HCT116 (cell line): ENCODE measurements at regions not wholly inside any gene's neighbourhood (a gene's known extent, or its start where the extent isn't known, plus 50 kb on each side); places are given as distances from the start of the nearest gene placed in this dataset.

Source experiments
- ATAC-seq: fragments of 200-7000 bp; cut with Tn5 transposase; 2 replicates; pipeline ENCODE4 v1.9.1; 2020; ENCODE audit warnings: mild to moderate bottlenecking, moderate library complexity
- BruUV-seq: library from RNA; stranded (reverse); fragments of 400-500 nt; replicated peaks from 2 replicates; lab custom pipeline; 2021; lab: Mats Ljungman, UMichigan
- CTCF ChIA-PET: fragments of 300-600 bp; sonication (Branson Sonifier 250); formaldehyde crosslinking; loops from one replicate; lab custom pipeline; 2021; ENCODE audit warnings: antibody characterized with exemption; lab: Charles Lee
- POLR2A ChIA-PET: fragments of 300-600, 350-600 bp; sonication (Branson Sonifier 250); formaldehyde crosslinking; loops from one replicate; lab custom pipeline; 2021; ENCODE audit warnings: antibody characterized with exemption; lab: Charles Lee
- RAD21 ChIA-PET, 2 experiments: fragments of 300-600 bp; sonication (Branson Sonifier 250); formaldehyde crosslinking; loops; one replicate each; lab custom pipeline; 2023; ENCODE audit warnings: low total read pairs in 2 of 2; ENCODE audit not compliant: uncharacterized antibody in 2 of 2, unreplicated experiment in 2 of 2, low non-redundant PET in 1 of 2; lab: Charles Lee
- DNase-seq: peaks from one replicate; pipeline ENCODE4 v3.0.0-alpha.2; 2010; ENCODE audit warnings: low read depth, low spot score
- H2AFZ ChIP-seq: fragments of 200-600 bp; shearing (Covaris generic), sonication (generic); 2 replicates; pipeline ENCODE4 v1.6.1; 2017; ENCODE audit warnings: low read depth, mixed run types, mixed read lengths, antibody characterized with exemption, low read length; ENCODE audit not compliant: poor library complexity, severe bottlenecking
- H3K27ac ChIP-seq: 2 replicates; pipeline ENCODE4 v1.5.1; 2012; ENCODE audit warnings: low read depth, low read length
- H3K27me3 ChIP-seq: fragments of 200-600 bp; sonication (generic); 2 replicates; pipeline ENCODE4 v1.6.1; 2016; ENCODE audit warnings: mixed run types, low read length, mixed read lengths; ENCODE audit not compliant: insufficient read depth
- H3K36me3 ChIP-seq, 2 experiments: fragments of 200-500 bp in 1 of 2; fragments of 200-600 bp in 1 of 2; sonication (Bioruptor generic) in 1 of 2; sonication (generic) in 1 of 2; 2 replicates each; pipeline versions ENCODE4 v1.5.1 to v1.6.1; 2014 to 2016; ENCODE audit warnings: low read length in 2 of 2, inconsistent platforms in 1 of 2, mixed read lengths in 1 of 2, mixed run types in 1 of 2; ENCODE audit not compliant: insufficient read depth in 2 of 2, control insufficient read depth in 1 of 2
- H3K4me1 ChIP-seq, 2 experiments: fragments of 200-600 bp in 1 of 2; sonication (generic) in 1 of 2; 2 replicates each; pipeline versions ENCODE4 v1.5.1 to v1.6.1; 2012 to 2017; ENCODE audit warnings: low read length in 2 of 2, inconsistent platforms in 1 of 2, mild to moderate bottlenecking in 1 of 2, mixed read lengths in 1 of 2, mixed run types in 1 of 2, moderate library complexity in 1 of 2; ENCODE audit not compliant: insufficient read depth in 2 of 2, control insufficient read depth in 1 of 2
- H3K4me2 ChIP-seq: fragments of 200-600 bp; sonication (generic); 2 replicates; pipeline ENCODE4 v1.6.1; 2017; ENCODE audit warnings: mixed run types, low read length, mixed read lengths
- H3K4me3 ChIP-seq, 2 experiments: fragments of 200-600 bp in 1 of 2; sonication (generic) in 1 of 2; replicated peaks in 1 of 2; 2 replicates each; pipeline ENCODE4 v1.5.1; 2011 to 2016; ENCODE audit warnings: low read length in 2 of 2, control low read depth in 1 of 2, low read depth in 1 of 2, mild to moderate bottlenecking in 1 of 2, mixed read lengths in 1 of 2, mixed run types in 1 of 2
- H3K79me2 ChIP-seq: fragments of 200-600 bp; sonication (generic); 2 replicates; pipeline ENCODE4 v1.6.1; 2017; ENCODE audit warnings: mild to moderate bottlenecking, mixed run types, low read length, moderate library complexity, mixed read lengths; ENCODE audit not compliant: insufficient read depth
- H3K9ac ChIP-seq: fragments of 200-600 bp; sonication (generic); 2 replicates; pipeline ENCODE4 v1.6.1; 2016; ENCODE audit warnings: low read length, mixed read lengths
- H3K9me2 ChIP-seq: fragments of 200-600 bp; sonication (generic), shearing (Covaris generic); 2 replicates; pipeline ENCODE4 v1.6.1; 2017; ENCODE audit warnings: mixed run types, mild to moderate bottlenecking, moderate library complexity; ENCODE audit not compliant: insufficient read depth
- H3K9me3 ChIP-seq, 2 experiments: fragments of 200-500 bp in 1 of 2; fragments of 200-600 bp in 1 of 2; sonication (Bioruptor generic) in 1 of 2; sonication (generic) in 1 of 2; 2 replicates each; pipeline ENCODE4 v1.6.1; 2014 to 2017; ENCODE audit warnings: low read length in 2 of 2, mixed read lengths in 2 of 2, inconsistent platforms in 1 of 2, low read depth in 1 of 2, mild to moderate bottlenecking in 1 of 2, mixed run types in 1 of 2, moderate library complexity in 1 of 2; ENCODE audit not compliant: control insufficient read depth in 1 of 2, insufficient read depth in 1 of 2
- H4K20me1 ChIP-seq: fragments of 200-600 bp; sonication (generic), shearing (Covaris generic); 2 replicates; pipeline ENCODE4 v1.6.1; 2017; ENCODE audit warnings: mixed run types, mild to moderate bottlenecking, moderate library complexity; ENCODE audit not compliant: insufficient read depth
- ATF3 ChIP-seq: IDR thresholded peaks from 2 replicates; pipeline ENCODE4 v1.6.1; 2012
- CBX3 ChIP-seq: IDR thresholded peaks from 2 replicates; pipeline ENCODE4 v1.6.1; 2012; ENCODE audit warnings: low read depth
- CEBPB ChIP-seq: IDR thresholded peaks from 2 replicates; pipeline ENCODE4 v1.6.1; 2012; ENCODE audit warnings: low read depth
- EGR1 ChIP-seq: IDR thresholded peaks from 2 replicates; pipeline ENCODE4 v1.6.1; 2012; ENCODE audit warnings: low read depth
- ELF1 ChIP-seq: IDR thresholded peaks from 2 replicates; pipeline ENCODE4 v1.6.1; 2012; ENCODE audit warnings: low read depth, borderline replicate concordance
- EZH2phosphoT487 ChIP-seq: fragments of 200-600 bp; IDR thresholded peaks from 2 replicates; pipeline ENCODE4 v1.6.1; 2018; ENCODE audit warnings: antibody characterized with exemption, borderline replicate concordance
- JUND ChIP-seq: IDR thresholded peaks from 2 replicates; pipeline ENCODE4 v1.6.1; 2012
- POLR2AphosphoS5 ChIP-seq: IDR thresholded peaks from 2 replicates; pipeline ENCODE4 v1.6.1; 2011; ENCODE audit warnings: mild to moderate bottlenecking, low read depth, low read length, moderate library complexity
- REST ChIP-seq: IDR thresholded peaks from 2 replicates; pipeline ENCODE4 v1.6.1; 2012; ENCODE audit warnings: low read depth
- SIN3A ChIP-seq: IDR thresholded peaks from 2 replicates; pipeline ENCODE4 v1.6.1; 2012; ENCODE audit warnings: low read depth
- SP1 ChIP-seq: IDR thresholded peaks from 2 replicates; pipeline ENCODE4 v1.6.1; 2012; ENCODE audit warnings: low read depth
- SRF ChIP-seq: IDR thresholded peaks from 2 replicates; pipeline ENCODE4 v1.6.1; 2012; ENCODE audit warnings: low read depth
- YY1 ChIP-seq: IDR thresholded peaks from 2 replicates; pipeline ENCODE4 v1.6.1; 2011; ENCODE audit warnings: low read length, low read depth, moderate library complexity, mild to moderate bottlenecking; ENCODE audit not compliant: insufficient replicate concordance; ENCODE audit errors: extremely low read depth
- ZFX ChIP-seq: fragments of 450-650 bp; IDR thresholded peaks from 2 replicates; pipeline ENCODE4 v1.6.1; 2017
- ZNF274 ChIP-seq: fragments of 200-500 bp; sonication (Bioruptor generic); IDR thresholded peaks from 2 replicates; pipeline ENCODE4 v1.6.1; 2014; ENCODE audit warnings: mild to moderate bottlenecking, low read depth, low read length, inconsistent platforms
- intact Hi-C: fragments of 100-400 bp; cut with micrococcal nuclease; formaldehyde crosslinking; loops from 2 replicates; pipeline ENCODE4 v1.10.0; 2022

DNA sequence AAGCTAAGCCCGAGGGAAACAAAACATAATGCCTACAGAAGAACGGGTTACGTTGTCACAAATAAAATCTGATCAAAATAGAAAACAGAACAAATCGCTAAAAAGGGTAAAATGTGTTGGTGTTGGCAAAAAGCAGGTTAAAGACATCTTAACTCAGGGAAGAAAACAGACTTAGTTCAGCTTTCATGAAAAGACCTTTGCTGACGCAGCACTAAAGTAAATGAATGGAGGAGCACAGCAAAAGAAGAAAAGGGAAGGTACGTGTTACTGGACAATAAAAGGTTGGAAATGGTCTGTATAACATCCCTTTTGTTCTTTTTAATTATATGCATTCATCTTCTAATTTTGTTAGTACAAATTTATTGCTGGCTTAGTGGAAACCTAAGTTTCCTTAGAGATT, 117.4 kb upstream of the DSEL start:
- H3K79me2 ChIP-seq = no peaks in the 10 kb centered on the region
- no peaks in the 10 kb centered on the region for H3K36me3 ChIP-seq
- no TSS peak for BruUV-seq
- H3K9me3 ChIP-seq = peaks cover 4 to 32% of the 10 kb centered on the region in 2 experiments; a peak in 2 of 4 replicates
- no peak overlapping the region for H3K27ac ChIP-seq
- CTCF ChIA-PET = no interaction called here
- RAD21 ChIA-PET = no interaction called here
- no peaks in the 10 kb centered on the region for H4K20me1 ChIP-seq
- no peak for TF ChIP-seq SP1
- TF ChIP-seq REST = no peak
- TF ChIP-seq CEBPB = no peak
- TF ChIP-seq EGR1 = no peak
- TF ChIP-seq CBX3 = no peak
- TF ChIP-seq POLR2AphosphoS5 = no peak
- TF ChIP-seq ATF3 = no peak
- no peak for TF ChIP-seq JUND
- TF ChIP-seq ZFX = no peak
- TF ChIP-seq YY1 = no peak
- TF ChIP-seq SIN3A = no peak
- no peak for TF ChIP-seq ZNF274
- TF ChIP-seq EZH2phosphoT487 = no peak
- no peak for TF ChIP-seq SRF
- no peak for TF ChIP-seq ELF1
- intact Hi-C loops = no loop called here
- H3K9me2 ChIP-seq = no peaks in the 10 kb centered on the region
- POLR2A ChIA-PET = no interaction called here
- DNase-seq (no peak), ATAC-seq (no peak)
- H3K4me3 ChIP-seq = no peak overlapping the region
- no peaks in the 10 kb centered on the region for H3K27me3 ChIP-seq
- no peak overlapping the region for H3K4me2 ChIP-seq
- no peaks in the 10 kb centered on the region for H3K4me1 ChIP-seq
- no peak overlapping the region for H2AFZ ChIP-seq
- no peak overlapping the region for H3K9ac ChIP-seq
